Cardiac muscle cell (in vitro differentiated cells and primary cell): ENCODE measurements at regions not wholly inside any gene's neighbourhood (a gene's known extent, or its start where the extent isn't known, plus 50 kb on each side); places are given as distances from the start of the nearest gene placed in this dataset.

Experiments
- DNase-seq, 2 donors: peaks; one replicate each; pipeline versions ENCODE4 v3.0.0 to v3.0.0-alpha.2; 2010 to 2017; ENCODE audit warnings: low read depth in 1 of 2, low spot score in 1 of 2
- H3K27ac ChIP-seq: fragments of 200-600 bp; sonication (generic); 2 replicates; pipeline ENCODE4 v1.5.1; 2016
- H3K27me3 ChIP-seq: fragments of 200-600 bp; sonication (generic); 2 replicates; pipeline ENCODE4 v1.6.0; 2016; ENCODE audit warnings: control low read depth
- H3K36me3 ChIP-seq: fragments of 200-600 bp; sonication (generic); 2 replicates; pipeline ENCODE4 v1.5.1; 2016; ENCODE audit warnings: control low read depth
- H3K4me1 ChIP-seq: fragments of 200-600 bp; sonication (generic); 2 replicates; pipeline ENCODE4 v1.8.1; 2017; ENCODE audit warnings: low read depth, mild to moderate bottlenecking, mixed run types
- H3K4me3 ChIP-seq: fragments of 200-600 bp; sonication (generic); 2 replicates; pipeline ENCODE4 v1.5.1; 2016; ENCODE audit warnings: mild to moderate bottlenecking
- H3K9me3 ChIP-seq: fragments of 200-600 bp; sonication (generic); 2 replicates; pipeline ENCODE4 v1.5.1; 2017; ENCODE audit warnings: low read depth, mild to moderate bottlenecking, control low read depth
- CTCF ChIP-seq: IDR thresholded peaks from 2 replicates; pipeline ENCODE4 v1.5.1; 2012; ENCODE audit warnings: low read depth, mild to moderate bottlenecking, low read length

- no peak for TF ChIP-seq CTCF
- H3K4me1 ChIP-seq, result no peaks in the 10 kb centered on the region
- H3K9me3 ChIP-seq, result no peaks in the 10 kb centered on the region
- H3K36me3 ChIP-seq, result no peaks in the 10 kb centered on the region
- H3K27me3 ChIP-seq, result peaks cover 6% of the 10 kb centered on the region
- H3K4me3 ChIP-seq, result no peak overlapping the region
- no peak for DNase-seq
- no peak overlapping the region for H3K27ac ChIP-seq
Observed at GRCh38 chr6:51241376-51241775, 422.7 kb downstream of the TFAP2B start.

- Histone ChIP-seq H3K9me3 (no peaks in the 10 kb centered on the region), H3K4me1 (no peaks in the 10 kb centered on the region), H3K27me3 (no peaks in the 10 kb centered on the region), H3K27ac (no peak overlapping the region), H3K4me3 (no peak overlapping the region), H3K36me3 (no peaks in the 10 kb centered on the region)
- DNase-seq, result no peak
- TF ChIP-seq CTCF, result no peak
Observed at GRCh38 chr6:51249798-51250197, 431.1 kb downstream of the TFAP2B start.

GRCh38 chr6:51250317-51250716 is 431.6 kb downstream of the TFAP2B start:
- no peak for DNase-seq
- no peak for TF ChIP-seq CTCF
- Histone ChIP-seq H3K4me1 (no peaks in the 10 kb centered on the region), H3K9me3 (no peaks in the 10 kb centered on the region), H3K36me3 (no peaks in the 10 kb centered on the region), H3K4me3 (no peak overlapping the region), H3K27ac (no peak overlapping the region), H3K27me3 (no peaks in the 10 kb centered on the region)

GRCh38 chr6:51257938-51258337 is 439.3 kb downstream of the TFAP2B start:
- no peak for TF ChIP-seq CTCF
- no peaks in the 10 kb centered on the region for H3K4me1 ChIP-seq
- no peaks in the 10 kb centered on the region for H3K9me3 ChIP-seq
- no peak overlapping the region for H3K4me3 ChIP-seq
- no peak overlapping the region for H3K27ac ChIP-seq
- DNase-seq, result no peak
- H3K27me3 ChIP-seq, result no peaks in the 10 kb centered on the region
- H3K36me3 ChIP-seq, result no peaks in the 10 kb centered on the region

GRCh38 chr6:51260003-51260402 is 441.3 kb downstream of the TFAP2B start:
- no peak for DNase-seq
- H3K4me1 ChIP-seq, result no peaks in the 10 kb centered on the region
- H3K27me3 ChIP-seq, result no peaks in the 10 kb centered on the region
- no peak for TF ChIP-seq CTCF
- H3K27ac ChIP-seq, result no peak overlapping the region
- no peak overlapping the region for H3K4me3 ChIP-seq
- no peaks in the 10 kb centered on the region for H3K36me3 ChIP-seq
- no peaks in the 10 kb centered on the region for H3K9me3 ChIP-seq

- no peak for TF ChIP-seq CTCF
- DNase-seq, result no peak
- Histone ChIP-seq H3K27ac (no peak overlapping the region), H3K36me3 (no peaks in the 10 kb centered on the region), H3K9me3 (no peaks in the 10 kb centered on the region), H3K27me3 (no peaks in the 10 kb centered on the region), H3K4me1 (no peaks in the 10 kb centered on the region), H3K4me3 (no peak overlapping the region)
Observed at GRCh38 chr6:51261691-51262090, 443.0 kb downstream of the TFAP2B start.
